A673 (cell line): ENCODE measurements at regions not wholly inside any gene's neighbourhood (a gene's known extent, or its start where the extent isn't known, plus 50 kb on each side); places are given as distances from the start of the nearest gene placed in this dataset.

Experiments used
- BruUV-seq: library from RNA; stranded (reverse); fragments of 400-500 nt; replicated peaks from 2 replicates; lab custom pipeline; 2021; lab: Mats Ljungman, UMichigan
- CTCF ChIA-PET: fragments of 300-600 bp; sonication (Branson Sonifier 250); formaldehyde crosslinking; loops from one replicate; lab custom pipeline; 2022; ENCODE audit warnings: antibody characterized with exemption; lab: Charles Lee
- POLR2A ChIA-PET: fragments of 300-600 bp; sonication (Branson Sonifier 250); formaldehyde crosslinking; loops from one replicate; lab custom pipeline; 2022; ENCODE audit warnings: antibody characterized with exemption; ENCODE audit not compliant: low non-redundant PET; lab: Charles Lee
- DNase-seq: peaks from one replicate; pipeline ENCODE4 v3.0.0-alpha.2; 2015; ENCODE audit warnings: low spot score
- H3K27ac ChIP-seq: fragments of 200-600 bp; sonication (generic); 2 replicates; pipeline ENCODE4 v1.5.1; 2016; ENCODE audit warnings: mixed run types, low read depth, mild to moderate bottlenecking, mixed read lengths, antibody characterized with exemption, low read length; ENCODE audit not compliant: poor library complexity, severe bottlenecking
- H3K27me3 ChIP-seq: fragments of 200-600 bp; sonication (generic); replicated peaks from 2 replicates; pipeline ENCODE4 v1.6.1; 2017; ENCODE audit warnings: mixed run types, low read depth, mild to moderate bottlenecking, mixed read lengths, antibody characterized with exemption, low read length; ENCODE audit not compliant: insufficient read depth, poor library complexity
- H3K36me3 ChIP-seq: fragments of 200-600 bp; sonication (generic); 2 replicates; pipeline ENCODE4 v1.6.1; 2016; ENCODE audit warnings: mixed run types, mild to moderate bottlenecking, mixed read lengths, antibody characterized with exemption, low read length; ENCODE audit not compliant: insufficient read depth, poor library complexity, severe bottlenecking
- H3K4me1 ChIP-seq: fragments of 200-600 bp; sonication (generic); 2 replicates; pipeline ENCODE4 v1.6.1; 2017; ENCODE audit warnings: mixed run types, mild to moderate bottlenecking, mixed read lengths, antibody characterized with exemption, low read length; ENCODE audit not compliant: insufficient read depth, poor library complexity, severe bottlenecking
- H3K4me3 ChIP-seq: fragments of 200-600 bp; sonication (generic); 2 replicates; pipeline ENCODE4 v1.5.1; 2016; ENCODE audit warnings: low read depth, mixed run types, mild to moderate bottlenecking, mixed read lengths, low read length; ENCODE audit not compliant: poor library complexity, severe bottlenecking
- H3K9me3 ChIP-seq: fragments of 200-600 bp; sonication (generic); 2 replicates; pipeline ENCODE4 v1.6.1; 2016; ENCODE audit warnings: mixed run types, low read depth, mild to moderate bottlenecking, mixed read lengths, antibody characterized with exemption, low read length; ENCODE audit not compliant: poor library complexity, severe bottlenecking
- CTCF ChIP-seq: fragments of 300-800, 200-600 bp; sonication (generic); conservative IDR thresholded peaks from 2 replicates; pipeline ENCODE4 v1.5.1; 2017; ENCODE audit warnings: low read depth, mild to moderate bottlenecking, antibody characterized with exemption, low read length, moderate library complexity, mixed read lengths
- EZH2 ChIP-seq: fragments of 200-600 bp; sonication (generic); IDR thresholded peaks from 2 replicates; pipeline ENCODE4 v1.6.1; 2017; ENCODE audit warnings: borderline replicate concordance, low read depth, mild to moderate bottlenecking, mixed read lengths, antibody characterized with exemption, low read length; ENCODE audit not compliant: poor library complexity, severe bottlenecking
- intact Hi-C: fragments of 100-400 bp; cut with micrococcal nuclease; formaldehyde crosslinking; loops from one replicate; pipeline ENCODE4 v1.10.0; 2022; ENCODE audit not compliant: unreplicated experiment

- no peak for TF ChIP-seq CTCF
- no peak for TF ChIP-seq EZH2
- ChIA-PET CTCF (no interaction called here), POLR2A (interaction anchor here (0.7 kb wide), 1 partner anchor 1441 kb away, joined by 3 read pairs; no protein-coding TSS in a partner anchor)
- H3K36me3 ChIP-seq: no peaks in the 10 kb centered on the region
- H3K4me1 ChIP-seq: no peaks in the 10 kb centered on the region
- H3K27ac ChIP-seq: no peak overlapping the region
- no peak for DNase-seq
- no peak overlapping the region for H3K4me3 ChIP-seq
- no TSS peak for BruUV-seq
- intact Hi-C loops: no loop called here
- H3K27me3 ChIP-seq: no peaks in the 10 kb centered on the region
- no peaks in the 10 kb centered on the region for H3K9me3 ChIP-seq
Observed at GRCh38 chr6:15751721-15752350, 89.0 kb upstream of the DTNBP1 start.

- POLR2A ChIA-PET: no interaction called here
- no peak for DNase-seq
- Histone ChIP-seq H3K9me3 (no peaks in the 10 kb centered on the region), H3K27me3 (no peaks in the 10 kb centered on the region), H3K36me3 (no peaks in the 10 kb centered on the region), H3K4me1 (no peaks in the 10 kb centered on the region), H3K4me3 (no peak overlapping the region), H3K27ac (no peak overlapping the region)
- intact Hi-C loops: no loop called here
- BruUV-seq: no TSS peak
- CTCF ChIA-PET: no interaction called here
- TF ChIP-seq EZH2 (no peak), CTCF (no peak)
Observed at GRCh38 chr6:15748341-15748740, 85.5 kb upstream of the DTNBP1 start.

GRCh38 chr6:15747354-15747883 lies 84.6 kb upstream of the DTNBP1 start:
- ChIA-PET CTCF (no interaction called here), POLR2A (no interaction called here)
- Histone ChIP-seq H3K27me3 (no peaks in the 10 kb centered on the region), H3K27ac (no peak overlapping the region), H3K4me1 (no peaks in the 10 kb centered on the region), H3K9me3 (no peaks in the 10 kb centered on the region), H3K4me3 (no peak overlapping the region), H3K36me3 (no peaks in the 10 kb centered on the region)
- intact Hi-C loops: no loop called here
- no TSS peak for BruUV-seq
- no peak for DNase-seq
- TF ChIP-seq CTCF (no peak), EZH2 (no peak)
